Endometrial microvascular endothelial cells (primary cell): ENCODE measurements at regions not wholly inside any gene's neighbourhood (a gene's known extent, or its start where the extent isn't known, plus 50 kb on each side); places are given as distances from the start of the nearest gene placed in this dataset.

ENCODE experiments used
- in situ Hi-C: cut with HindIII; loops from 2 replicates; pipeline ENCODE4 v1.10.0; 2017; ENCODE audit warnings: low sequenced_read_pairs, low pct_unique_long_range_greater_than_20kb; ENCODE audit errors: inconsistent ontology term

- in situ Hi-C loops = no loop called here
Measured at GRCh38 chr2:120845277-120845676, 109.6 kb downstream of the GLI2 start.

- in situ Hi-C loops = no loop called here
Measured at GRCh38 chr2:120846406-120847095, 110.9 kb downstream of the GLI2 start.

GRCh38 chr2:120847700-120848321 is 112.1 kb downstream of the GLI2 start:
- in situ Hi-C loops = no loop called here

- in situ Hi-C loops = no loop called here
Measured at GRCh38 chr2:120849278-120849677, 113.6 kb downstream of the GLI2 start.

- in situ Hi-C loops = no loop called here
Measured at GRCh38 chr2:120850551-120850950, 114.9 kb downstream of the GLI2 start.

- in situ Hi-C loops = no loop called here
Measured at GRCh38 chr2:120851116-120851773, 115.6 kb downstream of the GLI2 start.

GRCh38 chr2:120852200-120852815 is 116.6 kb downstream of the GLI2 start:
- in situ Hi-C loops = no loop called here

- in situ Hi-C loops = no loop called here
Measured at GRCh38 chr2:120853306-120854013, 117.8 kb downstream of the GLI2 start.

- in situ Hi-C loops = no loop called here
Measured at GRCh38 chr2:120854014-120854620, 118.4 kb downstream of the GLI2 start.

- in situ Hi-C loops = no loop called here
Measured at GRCh38 chr2:120854766-120855530, 119.3 kb downstream of the GLI2 start.

- in situ Hi-C loops = no loop called here
Measured at GRCh38 chr2:120855855-120856405, 120.3 kb downstream of the GLI2 start.

GRCh38 chr2:120856421-120856862 is 120.8 kb downstream of the GLI2 start:
- in situ Hi-C loops = no loop called here

GRCh38 chr2:120857422-120857821 is 121.8 kb downstream of the GLI2 start:
- in situ Hi-C loops = no loop called here

GRCh38 chr2:120857931-120858330 is 122.3 kb downstream of the GLI2 start:
- in situ Hi-C loops = no loop called here

GRCh38 chr2:120858361-120859106 is 122.9 kb downstream of the GLI2 start:
- in situ Hi-C loops = no loop called here

- in situ Hi-C loops = no loop called here
Measured at GRCh38 chr2:120859128-120859527, 123.5 kb downstream of the GLI2 start.
